Heart left ventricle (tissue), 16 donors: ENCODE measurements at regions not wholly inside any gene's neighbourhood (a gene's known extent, or its start where the extent isn't known, plus 50 kb on each side); places are given as distances from the start of the nearest gene placed in this dataset.

ENCODE experiments used
- ATAC-seq, 4 donors: fragments of 200-7000 bp; cut with Tn5 transposase; one replicate each; pipeline ENCODE4 v1.9.1; 2020 to 2022; ENCODE audit warnings: moderate library complexity in 4 of 4, mild to moderate bottlenecking in 3 of 4, moderate number of reproducible peaks in 1 of 4
- DNase-seq, 5 donors: peaks; one replicate each; pipeline ENCODE4 v3.0.0-alpha.2; 2020
- H3K27ac ChIP-seq, 12 donors: fragments of 200-600 bp; sonication (generic) in 4 of 12; one replicate each; pipeline versions ENCODE4 v1.5.0 to v1.8.0; 2016 to 2022; ENCODE audit warnings: mild to moderate bottlenecking in 2 of 12
- H3K27me3 ChIP-seq, 9 donors: fragments of 200-600 bp; sonication (generic) in 2 of 9; one replicate each; pipeline versions ENCODE4 v1.5.1 to v1.8.0; 2016 to 2022; ENCODE audit warnings: mild to moderate bottlenecking in 3 of 9
- H3K36me3 ChIP-seq, 9 donors: fragments of 200-600 bp; sonication (generic) in 2 of 9; one replicate each; pipeline versions ENCODE4 v1.5.0 to v1.8.0; 2018 to 2022; ENCODE audit warnings: mild to moderate bottlenecking in 2 of 9
- H3K4me1 ChIP-seq, 12 donors: fragments of 200-600 bp; sonication (generic) in 4 of 12; one replicate each; pipeline versions ENCODE4 v1.5.0 to v1.8.0; 2016 to 2022; ENCODE audit warnings: mild to moderate bottlenecking in 3 of 12
- H3K4me3 ChIP-seq, 12 donors: fragments of 200-600 bp; sonication (generic) in 4 of 12; one replicate each; pipeline versions ENCODE4 v1.5.0 to v1.8.0; 2017 to 2022; ENCODE audit warnings: mild to moderate bottlenecking in 9 of 12, moderate library complexity in 4 of 12
- H3K9me3 ChIP-seq, 12 donors: fragments of 200-600 bp; sonication (generic) in 4 of 12; one replicate each; pipeline versions ENCODE4 v1.5.0 to v1.8.0; 2016 to 2022; ENCODE audit warnings: mild to moderate bottlenecking in 1 of 12
- POLR2A ChIP-seq, 2 donors: fragments of 450-650 bp; IDR thresholded peaks; one replicate each; pipeline ENCODE4 v1.6.1; 2017; ENCODE audit warnings: antibody characterized with exemption in 2 of 2, mild to moderate bottlenecking in 2 of 2, moderate library complexity in 2 of 2
- WGBS, 4 donors: extraction: QIAGEN DNeasy Blood & Tissue Kit in 2 of 4; methylation state at CpG; one replicate each; pipeline versions ENCODE4 v1.1.5 to v1.1.7; 2013 to 2018; 5-methylcytosine and 5-hydroxymethylcytosine counted together
- intact Hi-C, 10 donors: fragments of 100-400 bp; cut with DNase I; formaldehyde crosslinking; loops; one replicate each; pipeline versions ENCODE4 v1.11.1 to v1.14.2; 2022
- TF ChIP-seq, protein P1 (sequence below), 12 donors: fragments of 200-600 bp; sonication (generic) in 4 of 12; IDR thresholded peaks; one replicate each; pipeline versions ENCODE4 v1.5.0 to v1.8.0; 2018 to 2022; ENCODE audit warnings: antibody characterized with exemption in 12 of 12, mild to moderate bottlenecking in 5 of 12
- donor health status: ischemic (EF 13 %, LVEDD 7.1; RV severe dilation, severe dysfunction).
- donor health status: healthy with polysubstance abuse.
- donor health status: DM: no; HTN: yes; CAD: no.
- donor health status: DM: no; HTN: no; CAD: no.
- donor health status: ischemic (EF 25% LVEDD 6.9; RV normal size, moderate dysfunction).
- donor health status: ischemic (EF 25% LVEDD 5.7; RV mildly dilated, moderate dysfunction).
- donor health status: healthy.
- donor health status: DM: yes; HTN: yes; CAD: no.
- donor health status: ischemic (EF 35%, LVEDD 5.7; RV mildly dilated, moderate dysfunction).
- donor health status: nonischemic (EF 11% LVEDD 7.7; RV severe dilation, severe dysfunction).
- donor health status: DM: yes; HTN: yes; CAD: no.
- donor health status: PGD.
- donor health status: ischemic (EF 29% LVEDD 5.4; RV normal size, mild dysfunction).
- donor health status: nonischemic (EF 23%, LVEDD 6.1; RV moderate dilation, normal function).

DNA sequence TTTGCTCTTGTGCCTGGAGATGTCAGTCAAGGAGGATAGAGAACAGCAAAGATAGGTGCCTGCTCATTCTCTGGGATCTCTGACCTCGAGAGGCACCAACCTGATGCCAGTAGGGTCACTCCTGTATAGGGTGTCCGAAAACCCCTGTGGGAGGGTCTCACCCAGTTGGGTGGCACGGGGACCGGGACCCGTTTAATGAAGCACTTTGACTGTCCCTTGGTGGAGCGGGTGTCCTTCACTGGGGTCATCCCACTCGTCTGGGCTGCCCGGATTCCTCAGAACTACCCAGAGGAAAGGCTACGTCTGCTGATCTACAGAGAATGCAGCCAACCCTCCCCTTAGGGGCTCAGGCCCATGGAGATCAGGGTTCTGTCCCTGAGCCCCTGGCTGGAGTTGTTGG lies 157.6 kb downstream of the CAPZA3 start:
- ATAC-seq, result no peak

DNA sequence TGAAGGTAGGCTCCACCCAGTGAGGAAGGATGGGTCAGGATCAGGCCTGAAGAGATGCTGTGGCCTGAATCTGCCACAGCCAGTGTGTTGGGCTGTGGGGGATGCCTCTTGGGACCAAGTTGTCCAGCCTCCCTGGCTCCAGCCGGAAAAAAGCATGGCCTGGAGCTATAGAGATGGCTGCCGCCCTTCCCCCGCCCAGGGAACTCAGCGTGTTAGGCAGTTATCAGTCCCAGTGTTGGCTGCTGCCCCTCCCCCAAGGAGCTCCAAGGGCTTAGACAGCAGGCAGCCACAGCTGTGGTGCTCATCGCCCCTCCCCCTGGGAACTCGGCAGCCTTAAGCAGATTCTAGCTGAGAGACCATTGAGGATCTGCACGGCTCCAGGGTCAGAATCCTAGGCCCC lies 158.0 kb downstream of the CAPZA3 start:
- no peak overlapping the region for H3K4me3 ChIP-seq
- H3K4me1 ChIP-seq, result peaks cover 0 to 5% (median 0%) of the 10 kb centered on the region in 12 donors
- intact Hi-C loops, result no loop called here
- ATAC-seq (peak in 2 of 4 donors; percentile 36 to 56), DNase-seq (peak; percentile 63 to 89 (median 73))
- peaks cover 0 to 9% (median 0%) of the 10 kb centered on the region in 12 donors for H3K9me3 ChIP-seq
- no peak overlapping the region for H3K27ac ChIP-seq
- 40 to 59% (median 43%) methylated on average over 5 to 7 of the region's 7 CpGs for WGBS, 4 donors
- no peak for TF ChIP-seq POLR2A (IDR thresholded peaks at IDR 0.05)
- TF ChIP-seq, protein P1, sequence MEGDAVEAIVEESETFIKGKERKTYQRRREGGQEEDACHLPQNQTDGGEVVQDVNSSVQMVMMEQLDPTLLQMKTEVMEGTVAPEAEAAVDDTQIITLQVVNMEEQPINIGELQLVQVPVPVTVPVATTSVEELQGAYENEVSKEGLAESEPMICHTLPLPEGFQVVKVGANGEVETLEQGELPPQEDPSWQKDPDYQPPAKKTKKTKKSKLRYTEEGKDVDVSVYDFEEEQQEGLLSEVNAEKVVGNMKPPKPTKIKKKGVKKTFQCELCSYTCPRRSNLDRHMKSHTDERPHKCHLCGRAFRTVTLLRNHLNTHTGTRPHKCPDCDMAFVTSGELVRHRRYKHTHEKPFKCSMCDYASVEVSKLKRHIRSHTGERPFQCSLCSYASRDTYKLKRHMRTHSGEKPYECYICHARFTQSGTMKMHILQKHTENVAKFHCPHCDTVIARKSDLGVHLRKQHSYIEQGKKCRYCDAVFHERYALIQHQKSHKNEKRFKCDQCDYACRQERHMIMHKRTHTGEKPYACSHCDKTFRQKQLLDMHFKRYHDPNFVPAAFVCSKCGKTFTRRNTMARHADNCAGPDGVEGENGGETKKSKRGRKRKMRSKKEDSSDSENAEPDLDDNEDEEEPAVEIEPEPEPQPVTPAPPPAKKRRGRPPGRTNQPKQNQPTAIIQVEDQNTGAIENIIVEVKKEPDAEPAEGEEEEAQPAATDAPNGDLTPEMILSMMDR (IDR thresholded peaks at IDR 0.05), result no peak
- no peaks in the 10 kb centered on the region for H3K36me3 ChIP-seq
- no peaks in the 10 kb centered on the region for H3K27me3 ChIP-seq

More for the DNA sequence above, 157.6 kb downstream of the CAPZA3 start:
- Histone ChIP-seq H3K4me3 (no peak overlapping the region), H3K27ac (no peak overlapping the region), H3K27me3 (no peaks in the 10 kb centered on the region), H3K4me1 (peaks cover 0 to 5% (median 0%) of the 10 kb centered on the region in 12 donors), H3K9me3 (peaks cover 0 to 11% (median 0%) of the 10 kb centered on the region in 12 donors), H3K36me3 (no peaks in the 10 kb centered on the region)
- DNase-seq, result no peak
- 60 to 90% (median 84%) methylated on average over 1 to 9 of the region's 9 CpGs for WGBS, 4 donors
- intact Hi-C loops, result no loop called here
- TF ChIP-seq, protein P1 (IDR thresholded peaks at IDR 0.05), result no peak
- no peak for TF ChIP-seq POLR2A (IDR thresholded peaks at IDR 0.05)

GRCh38 chr12:18897823-18898222 lies 159.9 kb downstream of the CAPZA3 start:
- intact Hi-C loops, result no loop called here
- no peak overlapping the region for H3K27ac ChIP-seq
- H3K27me3 ChIP-seq, result no peaks in the 10 kb centered on the region
- ATAC-seq, result no peak
- H3K4me3 ChIP-seq, result no peak overlapping the region
- TF ChIP-seq, protein P1 (IDR thresholded peaks at IDR 0.05), result no peak
- no peak for TF ChIP-seq POLR2A (IDR thresholded peaks at IDR 0.05)
- 72 to 85% (median 74%) methylated on average over 5 of the region's 5 CpGs for WGBS, 4 donors
- H3K4me1 ChIP-seq, result peaks cover 0 to 5% (median 0%) of the 10 kb centered on the region in 12 donors
- H3K36me3 ChIP-seq, result no peaks in the 10 kb centered on the region
- peaks cover 0 to under 1% (median 0%) of the 10 kb centered on the region in 12 donors for H3K9me3 ChIP-seq
- no peak for DNase-seq

DNA sequence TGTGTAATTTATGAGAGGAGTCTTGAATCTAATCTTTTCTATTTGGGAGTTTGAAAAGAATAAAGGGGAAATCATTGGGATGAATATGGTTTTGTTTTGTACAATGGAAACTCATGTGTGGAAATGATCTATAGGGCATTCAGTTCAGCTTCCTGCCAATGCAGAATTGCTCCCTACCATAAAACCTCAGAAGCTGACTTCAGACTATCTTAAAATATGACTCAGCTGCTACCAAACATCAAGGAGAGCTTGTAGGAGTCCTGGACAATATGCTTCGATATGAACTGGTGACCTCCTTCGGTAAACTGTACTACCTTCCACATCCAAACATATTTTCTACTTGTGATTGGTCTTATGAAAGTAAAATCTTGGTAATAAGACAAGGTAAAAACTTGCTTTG lies 160.6 kb downstream of the CAPZA3 start:
- H3K9me3 ChIP-seq, result peaks cover 0 to 5% (median 0%) of the 10 kb centered on the region in 12 donors
- WGBS, 4 donors, result 87 to 98% (median 96%) methylated on average over 2 of the region's 2 CpGs
- TF ChIP-seq, protein P1 (IDR thresholded peaks at IDR 0.05), result no peak
- no peak for TF ChIP-seq POLR2A (IDR thresholded peaks at IDR 0.05)

More for the DNA sequence above, 160.6 kb downstream of the CAPZA3 start:
- H3K36me3 ChIP-seq, result no peaks in the 10 kb centered on the region
- no peaks in the 10 kb centered on the region for H3K27me3 ChIP-seq
- no peak overlapping the region for H3K27ac ChIP-seq
- DNase-seq (no peak), ATAC-seq (no peak)
- H3K4me3 ChIP-seq, result no peak overlapping the region
- peaks cover 0 to 5% (median 0%) of the 10 kb centered on the region in 12 donors for H3K4me1 ChIP-seq
- intact Hi-C loops, result no loop called here
